ENCODE measurements at regions not wholly inside any gene's neighbourhood (a gene's known extent, or its start where the extent isn't known, plus 50 kb on each side); places are given as distances from the start of the nearest gene placed in this dataset.
"Not testable (repeated sequence)": the region's sequence is repeated elsewhere in the genome, so short reads cannot be mapped to it uniquely, and the experiment has no call there.

- DNase-seq (ENCODE audit: low read depth in 4 of 4, low spot score in 1 of 4), result not testable (repeated sequence)
These were observed 244.1 kb upstream of the RGMA start for GRCh38 chr15:93333126-93333525.

GRCh38 chr15:93332168-93332553 is 243.2 kb upstream of the RGMA start:
- no peak for DNase-seq (ENCODE audit: low read depth in 4 of 4, low spot score in 1 of 4)

GRCh38 chr15:93331545-93332167 is 242.6 kb upstream of the RGMA start:
- no peak for DNase-seq (ENCODE audit: low read depth in 4 of 4, low spot score in 1 of 4)

- DNase-seq (ENCODE audit: low read depth in 4 of 4, low spot score in 1 of 4), result no peak
These were observed 242.0 kb upstream of the RGMA start for GRCh38 chr15:93330912-93331544.

- DNase-seq (ENCODE audit: low read depth in 4 of 4, low spot score in 1 of 4), result no peak
These were observed 238.4 kb upstream of the RGMA start for GRCh38 chr15:93327364-93327763.

GRCh38 chr15:93324186-93324975 is 235.4 kb upstream of the RGMA start:
- DNase-seq (ENCODE audit: low read depth in 4 of 4, low spot score in 1 of 4), result no peak

GRCh38 chr15:93321881-93322282 is 232.9 kb upstream of the RGMA start:
- no peak for DNase-seq (ENCODE audit: low read depth in 4 of 4, low spot score in 1 of 4)

- DNase-seq (ENCODE audit: low read depth in 4 of 4, low spot score in 1 of 4), result no peak
These were observed 230.3 kb upstream of the RGMA start for GRCh38 chr15:93319121-93319814.

GRCh38 chr15:93317772-93318171 is 228.8 kb upstream of the RGMA start:
- DNase-seq (ENCODE audit: low read depth in 4 of 4, low spot score in 1 of 4), result no peak

GRCh38 chr15:93314245-93314644 is 225.2 kb upstream of the RGMA start:
- DNase-seq (ENCODE audit: low read depth in 4 of 4, low spot score in 1 of 4), result no peak

GRCh38 chr15:93312891-93313486 is 224.0 kb upstream of the RGMA start:
- DNase-seq (ENCODE audit: low read depth in 4 of 4, low spot score in 1 of 4), result no peak

GRCh38 chr15:93311620-93312019 is 222.6 kb upstream of the RGMA start:
- no peak for DNase-seq (ENCODE audit: low read depth in 4 of 4, low spot score in 1 of 4)

GRCh38 chr15:93308026-93308690 is 219.1 kb upstream of the RGMA start:
- no peak for DNase-seq (ENCODE audit: low read depth in 4 of 4, low spot score in 1 of 4)

GRCh38 chr15:93307513-93307912 is 218.5 kb upstream of the RGMA start:
- DNase-seq (ENCODE audit: low read depth in 4 of 4, low spot score in 1 of 4), result no peak

- DNase-seq (ENCODE audit: low read depth in 4 of 4, low spot score in 1 of 4), result no peak
These were observed 216.3 kb upstream of the RGMA start for GRCh38 chr15:93305306-93305705.

- no peak for DNase-seq (ENCODE audit: low read depth in 4 of 4, low spot score in 1 of 4)
These were observed 213.2 kb upstream of the RGMA start for GRCh38 chr15:93302080-93302765.

- no peak for DNase-seq (ENCODE audit: low read depth in 4 of 4, low spot score in 1 of 4)
These were observed 211.8 kb upstream of the RGMA start for GRCh38 chr15:93300796-93301195.

GRCh38 chr15:93299675-93300074 is 210.7 kb upstream of the RGMA start:
- no peak for DNase-seq (ENCODE audit: low read depth in 4 of 4, low spot score in 1 of 4)

GRCh38 chr15:93298901-93299300 is 209.9 kb upstream of the RGMA start:
- no peak for DNase-seq (ENCODE audit: low read depth in 4 of 4, low spot score in 1 of 4)
